ENCODE measurements at regions not wholly inside any gene's neighbourhood (a gene's known extent, or its start where the extent isn't known, plus 50 kb on each side); places are given as distances from the start of the nearest gene placed in this dataset.
"Not testable (repeated sequence)": the region's sequence is repeated elsewhere in the genome, so short reads cannot be mapped to it uniquely, and the experiment has no call there.

DNA sequence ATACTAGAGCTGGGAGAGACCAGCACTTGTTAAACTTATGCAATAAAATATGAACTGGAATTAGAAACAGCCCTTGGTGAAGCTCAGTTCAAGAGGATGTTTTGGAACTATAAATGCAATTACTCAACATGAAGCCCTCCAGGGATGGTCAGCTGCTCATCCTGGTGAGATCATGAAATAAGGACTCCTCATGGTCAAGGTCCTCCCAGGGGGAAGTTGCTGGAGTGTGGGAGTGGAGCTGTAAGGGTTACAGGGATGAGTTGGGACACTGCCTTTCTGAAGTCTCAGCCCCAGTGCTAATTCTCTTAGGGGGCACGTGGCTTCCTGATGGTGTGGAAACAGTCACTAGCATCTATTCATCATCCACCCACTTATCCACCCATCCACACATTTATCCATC, 301.7 kb upstream of the SFSWAP start:
- TF ChIP-seq POLR2A (IDR thresholded peaks at IDR 0.05; ENCODE audit: low read length) (no peak), GATA1 (IDR thresholded peaks at IDR 0.05; ENCODE audit: low read depth, low read length) (no peak)
- no peak for DNase-seq

GRCh38 chr12:131411827-131412226, 299.1 kb upstream of the SFSWAP start:
- DNase-seq, result not testable (repeated sequence)

DNA sequence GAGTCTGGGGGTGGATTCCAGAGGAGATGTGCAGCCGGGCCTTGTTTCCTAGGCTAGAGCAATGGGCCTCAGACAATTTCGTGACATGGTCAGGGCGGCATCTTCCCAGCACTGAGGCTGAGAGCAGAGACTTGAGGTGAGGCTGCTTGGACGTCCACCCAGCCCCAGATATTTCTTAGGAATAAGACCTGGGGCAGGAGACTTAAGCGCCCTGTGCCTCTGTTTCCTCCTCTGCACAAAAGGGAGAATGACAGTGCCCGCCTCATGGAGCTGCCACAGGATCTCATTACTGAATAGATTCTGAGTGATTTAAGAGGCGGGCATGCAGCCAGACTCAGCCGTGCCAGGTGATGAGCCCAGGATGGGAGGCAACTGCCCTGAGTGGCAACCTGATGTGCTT, 297.9 kb upstream of the SFSWAP start:
- TF ChIP-seq POLR2A (IDR thresholded peaks at IDR 0.05; ENCODE audit: low read length), result no peak
- TF ChIP-seq GATA1 (IDR thresholded peaks at IDR 0.05; ENCODE audit: low read depth, low read length), result no peak
- DNase-seq, result no peak

DNA sequence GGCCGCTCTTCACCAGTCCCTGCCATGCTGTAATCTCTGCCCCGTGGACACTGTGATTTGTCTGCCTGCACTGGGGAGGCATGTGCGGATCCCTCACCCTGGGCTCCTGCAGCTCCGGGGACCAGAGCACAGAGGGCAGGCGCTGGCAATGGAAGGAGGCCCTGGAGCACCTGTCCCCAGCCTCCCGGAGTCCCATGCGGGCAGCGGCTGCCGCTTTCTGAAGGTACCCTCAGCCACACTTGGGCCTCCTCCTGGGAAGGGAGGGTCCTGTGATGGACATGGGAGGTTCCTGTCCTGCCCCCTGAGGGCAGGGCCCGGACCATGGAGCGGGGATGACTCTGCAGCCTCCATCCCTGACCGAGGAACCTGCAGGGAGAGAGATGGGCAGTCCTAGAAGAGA, 297.4 kb upstream of the SFSWAP start:
- TF ChIP-seq GATA1 (IDR thresholded peaks at IDR 0.05; ENCODE audit: low read depth, low read length) (no peak), POLR2A (IDR thresholded peaks at IDR 0.05; ENCODE audit: low read length) (no peak)
- DNase-seq, result no peak

DNA sequence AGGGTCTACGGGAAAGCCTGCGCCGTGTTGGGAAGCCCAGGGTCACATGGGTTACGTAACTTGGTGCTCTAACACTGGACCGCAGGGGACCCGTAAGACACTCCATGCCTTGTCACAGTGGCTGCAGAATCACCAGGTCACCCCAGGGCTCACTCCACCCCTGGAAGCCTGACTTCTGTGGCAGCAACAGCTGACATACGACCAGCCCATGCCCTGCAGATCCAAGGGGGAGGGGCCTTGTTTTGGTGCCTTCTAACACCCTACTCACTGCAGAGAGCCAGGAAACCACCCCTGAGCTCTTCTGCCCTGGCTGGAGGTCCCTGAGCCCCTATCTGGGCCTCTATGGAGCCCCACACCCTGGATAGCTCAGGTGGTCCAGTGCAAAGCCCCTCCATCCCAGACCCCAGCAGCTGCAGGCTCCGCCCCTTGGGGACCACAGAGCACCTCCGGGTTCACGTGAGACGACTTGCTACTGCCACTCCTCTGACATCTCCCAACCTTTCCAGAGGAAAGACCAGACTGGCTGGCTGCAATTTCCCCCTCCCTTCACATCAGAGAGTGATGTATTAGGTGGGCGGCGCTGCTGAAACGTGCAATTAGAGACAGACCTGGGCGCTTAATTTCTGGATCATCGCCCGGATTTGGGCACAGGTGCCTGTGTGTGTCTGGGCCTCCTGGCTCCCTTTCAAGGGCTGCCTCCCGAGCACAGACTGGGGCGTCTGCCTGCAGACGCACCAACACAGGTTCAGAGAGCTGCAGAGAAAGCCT, 296.6 kb upstream of the SFSWAP start:
- DNase-seq, result not testable (repeated sequence)

DNA sequence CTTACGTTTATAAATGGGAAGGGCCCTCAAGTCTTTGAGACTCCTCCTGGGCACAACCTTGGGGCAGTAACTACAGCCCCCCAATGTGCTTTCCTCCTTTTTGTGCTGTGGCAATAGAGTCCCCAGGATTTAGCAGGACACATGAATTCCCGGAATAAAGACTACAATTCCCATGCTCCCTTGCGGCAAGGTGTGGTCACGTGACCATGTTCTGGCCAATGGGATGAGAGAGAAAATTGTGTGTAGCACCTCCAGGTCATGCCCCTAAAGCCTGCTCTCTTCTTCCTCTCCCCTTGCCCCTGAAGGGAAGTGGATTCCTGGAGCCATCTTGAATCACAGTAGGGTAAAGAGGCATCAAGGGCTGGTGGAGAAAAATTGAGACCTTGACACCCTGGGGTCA, 295.1 kb upstream of the SFSWAP start:
- peak; percentile 11 to 41 for DNase-seq
- TF ChIP-seq GATA1 (IDR thresholded peaks at IDR 0.05; ENCODE audit: low read depth, low read length), result no peak
- TF ChIP-seq POLR2A (IDR thresholded peaks at IDR 0.05; ENCODE audit: low read length), result no peak

DNA sequence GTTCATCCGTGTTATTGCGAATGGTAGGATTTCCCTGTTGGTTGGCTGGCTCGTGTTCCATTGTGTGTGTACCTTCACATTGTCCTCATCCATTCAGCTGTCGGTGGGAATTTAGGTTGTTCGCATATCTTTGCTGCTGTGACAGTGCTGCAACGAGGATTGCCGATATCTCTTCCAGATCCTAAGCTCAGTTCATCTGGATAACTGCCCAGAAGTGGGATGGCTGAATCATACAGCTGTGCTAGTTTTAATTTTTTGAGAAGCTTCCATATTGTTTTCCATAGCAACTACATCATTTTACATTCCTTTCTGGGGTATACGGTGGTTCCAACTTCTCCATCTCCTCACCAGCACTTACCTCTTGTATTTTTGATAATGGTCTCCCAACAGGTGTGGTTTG, 292.8 kb upstream of the SFSWAP start:
- DNase-seq, result no peak
- TF ChIP-seq GATA1 (IDR thresholded peaks at IDR 0.05; ENCODE audit: low read depth, low read length), result no peak
- TF ChIP-seq POLR2A (IDR thresholded peaks at IDR 0.05; ENCODE audit: low read length), result no peak

DNA sequence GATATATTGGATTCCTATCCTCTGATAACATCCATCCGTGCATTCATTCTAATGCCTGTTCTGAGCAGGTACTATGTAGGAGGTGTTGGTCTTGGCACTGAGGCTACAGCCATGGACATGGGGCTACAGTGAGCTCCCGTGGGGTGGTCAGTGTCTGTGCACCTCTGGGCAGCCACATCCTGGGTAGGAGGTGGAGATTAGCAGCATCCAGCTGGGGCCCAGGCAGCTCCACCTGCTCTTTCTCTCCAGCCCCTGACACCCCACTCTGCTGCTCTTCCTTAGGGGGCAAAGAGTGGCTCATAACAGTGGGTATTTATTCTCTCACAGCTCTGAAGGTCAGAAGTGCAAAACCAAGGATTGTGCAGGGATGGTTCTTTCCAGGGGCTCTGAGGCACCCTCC, 292.0 kb upstream of the SFSWAP start:
- DNase-seq, result no peak
- no peak for TF ChIP-seq POLR2A (IDR thresholded peaks at IDR 0.05; ENCODE audit: low read length)
- TF ChIP-seq GATA1 (IDR thresholded peaks at IDR 0.05; ENCODE audit: low read depth, low read length), result no peak

DNA sequence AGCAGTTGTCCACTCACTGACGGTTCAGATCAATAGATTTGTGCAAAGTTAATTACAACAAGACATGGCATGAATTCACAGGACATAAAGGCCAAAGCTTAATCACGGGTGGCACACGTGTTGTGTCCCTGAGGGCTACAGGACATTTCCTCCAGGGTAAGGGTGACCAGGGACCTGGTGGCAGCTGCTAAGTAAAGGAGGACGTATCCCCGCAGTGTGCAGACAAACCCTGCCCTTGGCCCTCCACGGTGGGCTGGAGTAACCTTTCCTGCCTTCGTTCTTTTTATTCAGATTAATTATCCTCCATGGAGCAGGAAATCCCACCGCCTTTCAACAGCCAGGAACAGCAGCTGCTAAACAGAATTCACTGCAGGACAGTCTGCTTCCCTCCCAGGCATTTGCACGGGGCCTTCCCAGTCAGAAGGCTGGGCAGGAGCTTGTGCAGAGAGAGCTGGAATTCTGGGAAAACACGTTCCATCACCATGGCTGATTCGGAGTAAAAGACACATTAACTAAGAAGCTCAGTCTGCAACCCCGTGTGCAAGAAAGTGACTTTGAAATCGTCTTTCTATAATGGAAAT, 289.9 kb upstream of the SFSWAP start:
- DNase-seq, result no peak
- TF ChIP-seq GATA1 (IDR thresholded peaks at IDR 0.05; ENCODE audit: low read depth, low read length) (no peak), POLR2A (IDR thresholded peaks at IDR 0.05; ENCODE audit: low read length) (no peak)

GRCh38 chr12:131421509-131422186, 289.2 kb upstream of the SFSWAP start:
- no peak for DNase-seq
- TF ChIP-seq GATA1 (IDR thresholded peaks at IDR 0.05; ENCODE audit: low read depth, low read length) (no peak), POLR2A (IDR thresholded peaks at IDR 0.05; ENCODE audit: low read length) (no peak)

DNA sequence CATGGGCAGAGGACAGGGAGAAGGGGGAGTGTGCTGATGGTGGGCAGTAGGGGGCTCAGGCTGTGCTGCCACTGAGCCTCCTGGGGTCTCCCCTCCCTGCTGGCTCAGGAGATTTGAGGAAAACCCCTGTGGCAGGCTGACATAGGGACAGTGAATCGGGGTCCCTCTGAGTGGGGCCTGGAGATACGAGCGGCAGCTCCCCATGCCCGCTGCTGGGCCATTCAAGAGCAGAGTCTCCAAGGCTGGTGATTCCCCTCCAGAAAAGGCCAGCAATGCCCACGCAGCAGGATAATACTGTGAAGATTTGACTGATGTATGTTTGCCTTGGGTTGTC, 288.7 kb upstream of the SFSWAP start:
- TF ChIP-seq GATA1 (IDR thresholded peaks at IDR 0.05; ENCODE audit: low read depth, low read length), result no peak
- no peak for TF ChIP-seq POLR2A (IDR thresholded peaks at IDR 0.05; ENCODE audit: low read length)
- no peak for DNase-seq

- TF ChIP-seq POLR2A (IDR thresholded peaks at IDR 0.05; ENCODE audit: low read length), result no peak
- no peak for TF ChIP-seq GATA1 (IDR thresholded peaks at IDR 0.05; ENCODE audit: low read depth, low read length)
These were observed 288.1 kb upstream of the SFSWAP start for GRCh38 chr12:131422744-131423143.

DNA sequence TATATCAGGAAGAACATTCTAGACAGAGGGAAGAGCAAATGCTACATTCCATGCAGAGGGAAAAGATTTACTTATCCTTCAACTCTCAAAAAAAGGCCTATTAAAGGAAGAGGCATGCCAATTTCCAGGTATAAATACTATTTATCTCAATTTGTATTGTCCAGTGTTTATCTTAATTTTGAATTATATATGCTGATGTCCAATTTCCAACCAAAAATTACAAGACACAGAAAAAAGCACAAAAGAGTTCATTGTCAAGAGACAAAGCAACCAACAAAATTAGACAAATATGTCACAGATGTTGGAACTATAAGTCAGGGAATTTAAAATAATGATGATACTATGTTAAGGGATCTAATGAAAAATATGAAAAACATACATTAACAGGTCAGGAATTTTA, 286.6 kb upstream of the SFSWAP start:
- TF ChIP-seq GATA1 (IDR thresholded peaks at IDR 0.05; ENCODE audit: low read depth, low read length), result no peak
- no peak for TF ChIP-seq POLR2A (IDR thresholded peaks at IDR 0.05; ENCODE audit: low read length)
- DNase-seq, result no peak

More at GRCh38 chr12:131422744-131423143, 288.1 kb upstream of the SFSWAP start:
- no peak for DNase-seq

DNA sequence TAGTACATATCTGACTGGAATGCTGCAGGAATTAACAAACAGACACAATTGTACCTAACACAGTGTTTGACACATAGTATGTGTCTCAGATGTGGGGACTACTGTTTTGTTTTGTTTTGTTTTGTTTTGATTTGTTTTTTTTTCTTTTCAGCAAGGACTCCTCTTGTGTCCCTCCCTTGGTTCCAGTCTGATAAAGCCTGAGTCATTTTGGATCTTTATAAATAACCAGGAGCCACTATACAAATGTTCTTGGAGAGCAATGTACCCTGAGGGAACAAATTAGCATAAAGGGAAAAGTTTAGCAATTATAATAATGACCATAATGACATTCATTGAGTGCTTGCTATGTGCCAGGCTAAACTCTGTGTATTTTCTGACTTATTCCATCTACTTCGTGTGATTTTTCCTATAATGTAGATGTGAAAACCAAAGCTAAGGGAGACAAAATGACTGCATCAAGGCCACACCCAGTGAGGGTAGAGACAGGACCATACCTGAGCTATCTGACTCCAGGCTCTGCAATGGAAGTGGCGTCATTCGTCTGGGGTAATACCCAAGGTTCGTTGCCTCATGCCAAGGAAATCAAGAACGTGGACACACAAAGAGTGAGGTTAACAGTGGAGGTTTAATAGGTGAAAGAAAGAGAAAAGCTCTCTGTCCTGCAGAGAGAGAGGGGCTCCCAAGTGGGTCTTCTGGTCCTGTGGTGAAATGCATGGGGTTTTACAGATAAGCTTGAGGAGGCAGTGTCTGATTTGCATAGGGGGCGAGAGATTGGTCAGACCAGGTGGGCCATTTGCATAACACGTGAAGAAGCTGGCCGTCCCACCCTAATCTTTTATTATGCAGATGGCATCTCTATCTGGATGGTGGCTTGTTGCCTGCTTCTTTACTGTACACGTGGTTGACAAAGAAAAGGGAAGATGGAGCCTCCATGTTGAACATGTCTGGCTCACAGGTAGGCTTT, 285.5 kb upstream of the SFSWAP start:
- TF ChIP-seq POLR2A (IDR thresholded peaks at IDR 0.05; ENCODE audit: low read length) (no peak), GATA1 (IDR thresholded peaks at IDR 0.05; ENCODE audit: low read depth, low read length) (no peak)
- no peak for DNase-seq
